Endothelial cell of umbilical vein (primary cell): ENCODE measurements at regions not wholly inside any gene's neighbourhood (a gene's known extent, or its start where the extent isn't known, plus 50 kb on each side); places are given as distances from the start of the nearest gene placed in this dataset.

Experiments
- BruUV-seq: library from RNA; stranded (reverse); fragments of 400-500 nt; replicated peaks from 2 replicates; lab custom pipeline; 2021; lab: Mats Ljungman, UMichigan
- CTCF ChIA-PET: fragments of 300-600, 350-600 bp; sonication (Branson Sonifier 250); formaldehyde crosslinking; loops from one replicate; lab custom pipeline; 2021; ENCODE audit warnings: antibody characterized with exemption, inconsistent platforms; lab: Charles Lee
- POLR2A ChIA-PET: fragments of 300-600, 350-600 bp; sonication (Branson Sonifier 250); formaldehyde crosslinking; loops from one replicate; lab custom pipeline; 2021; ENCODE audit warnings: antibody characterized with exemption, inconsistent platforms; lab: Charles Lee
- DNase-seq: peaks from one replicate; pipeline ENCODE4 v3.0.0-alpha.2; 2011; ENCODE audit warnings: low read depth, low spot score
- FAIRE-seq: peaks from 2 replicates; lab custom pipeline; 2011; peaks lifted over from hg19 to GRCh38; lab: Jason Lieb, UNC
- H2AFZ ChIP-seq: 2 replicates; pipeline ENCODE4 v1.6.0; 2012; ENCODE audit warnings: low read depth, low read length, control low read depth, inconsistent platforms
- H3K27ac ChIP-seq: 2 replicates; pipeline ENCODE4 v1.5.1; 2011; ENCODE audit warnings: low read depth, mild to moderate bottlenecking, control low read depth, low read length, moderate library complexity; ENCODE audit not compliant: insufficient read depth
- H3K27me3 ChIP-seq, 2 experiments: 2 replicates each; pipeline versions ENCODE4 v1.6.0 to v1.6.1; 2011; ENCODE audit warnings: low read length in 2 of 2, mixed read lengths in 1 of 2; ENCODE audit not compliant: control insufficient read depth in 2 of 2, insufficient read depth in 2 of 2
- H3K36me3 ChIP-seq, 2 experiments: 2 replicates in 1 of 2; 3 replicates in 1 of 2; pipeline ENCODE4 v1.5.1; 2011; ENCODE audit warnings: low read length in 2 of 2, mild to moderate bottlenecking in 1 of 2, moderate library complexity in 1 of 2; ENCODE audit not compliant: control insufficient read depth in 2 of 2, insufficient read depth in 2 of 2; ENCODE audit errors: extremely low read depth in 1 of 2
- H3K4me1 ChIP-seq: 3 replicates; pipeline ENCODE4 v1.5.1; 2011; ENCODE audit warnings: mild to moderate bottlenecking, low read length; ENCODE audit not compliant: control insufficient read depth, insufficient read depth; ENCODE audit errors: extremely low read depth
- H3K4me2 ChIP-seq: 2 replicates; pipeline ENCODE4 v1.6.1; 2011; ENCODE audit warnings: low read length, control low read depth, mixed read lengths; ENCODE audit not compliant: insufficient read depth
- H3K4me3 ChIP-seq, 3 experiments: fragments of 200-600 bp in 1 of 3; sonication (generic), shearing (Covaris generic) in 1 of 3; replicated peaks in 1 of 3; 2 replicates each; pipeline ENCODE4 v1.5.1; 2011 to 2016; ENCODE audit warnings: control low read depth in 3 of 3, low read length in 3 of 3, mild to moderate bottlenecking in 2 of 3, inconsistent platforms in 1 of 3, low read depth in 1 of 3, moderate library complexity in 1 of 3; ENCODE audit not compliant: insufficient read depth in 1 of 3
- H3K79me2 ChIP-seq: 2 replicates; pipeline ENCODE4 v1.6.0; 2012; ENCODE audit warnings: low read length, inconsistent platforms; ENCODE audit not compliant: control insufficient read depth, insufficient read depth
- H3K9ac ChIP-seq: replicated peaks from 2 replicates; pipeline ENCODE3; 2011; ENCODE audit warnings: low read length, control low read depth; ENCODE audit not compliant: insufficient read depth; ENCODE audit errors: extremely low read depth
- H3K9me1 ChIP-seq: replicated peaks from 3 replicates; pipeline ENCODE4 v1.6.0; 2011; ENCODE audit warnings: mild to moderate bottlenecking, low read length; ENCODE audit not compliant: control insufficient read depth, insufficient read depth; ENCODE audit errors: extremely low read depth
- H3K9me3 ChIP-seq: replicated peaks from 2 replicates; pipeline ENCODE4 v1.5.1; 2012; ENCODE audit warnings: low read length, inconsistent platforms; ENCODE audit not compliant: control insufficient read depth, insufficient read depth
- H4K20me1 ChIP-seq: replicated peaks from 2 replicates; pipeline ENCODE3; 2011; ENCODE audit warnings: mild to moderate bottlenecking, low read length; ENCODE audit not compliant: control insufficient read depth, insufficient read depth; ENCODE audit errors: extremely low read depth
- CTCF ChIP-seq, 2 donors: IDR thresholded peaks; 1 replicate in 1 of 2; 2 replicates in 1 of 2; pipeline ENCODE4 v1.5.1; 2011; ENCODE audit warnings: low read length in 2 of 2, mild to moderate bottlenecking in 2 of 2, moderate library complexity in 2 of 2, control low read depth in 1 of 2, inconsistent platforms in 1 of 2, low read depth in 1 of 2; ENCODE audit not compliant: insufficient read depth in 1 of 2; ENCODE audit errors: extremely low read depth in 1 of 2
- FOS ChIP-seq: IDR thresholded peaks from 2 replicates; pipeline ENCODE4 v1.6.1; 2011; ENCODE audit warnings: mild to moderate bottlenecking, low read length, moderate library complexity, borderline replicate concordance; ENCODE audit not compliant: insufficient read depth
- GATA2 ChIP-seq: IDR thresholded peaks from 2 replicates; pipeline ENCODE4 v1.7.0; 2011; ENCODE audit warnings: low read depth, mild to moderate bottlenecking, moderate library complexity, mixed read lengths, low read length; ENCODE audit not compliant: insufficient read length, insufficient read depth
- JUN ChIP-seq: IDR thresholded peaks from 2 replicates; pipeline ENCODE4 v1.6.1; 2011; ENCODE audit warnings: borderline replicate concordance, low read depth; ENCODE audit not compliant: insufficient read length, insufficient read depth
- MAX ChIP-seq: IDR thresholded peaks from 2 replicates; pipeline ENCODE4 v1.6.1; 2011; ENCODE audit not compliant: insufficient read depth, insufficient read length
- MYC ChIP-seq: IDR thresholded peaks from one replicate; pipeline ENCODE4 v1.6.1; 2011; ENCODE audit warnings: mild to moderate bottlenecking, low read depth, low read length
- POLR2A ChIP-seq: IDR thresholded peaks from 2 replicates; pipeline ENCODE4 v1.6.1; 2012; ENCODE audit warnings: low read depth, mild to moderate bottlenecking, control low read depth, low read length
- POLR2AphosphoS5 ChIP-seq: IDR thresholded peaks from 2 replicates; pipeline ENCODE4 v1.6.1; 2012; ENCODE audit warnings: low read depth, mild to moderate bottlenecking, control low read depth, low read length, moderate library complexity; ENCODE audit not compliant: insufficient read depth
- dilution Hi-C: fragments of 300-500 bp; cut with MboI; formaldehyde crosslinking; loops from one replicate; pipeline ENCODE4 v1.15.0; 2019; ENCODE audit warnings: low sequenced_read_pairs; ENCODE audit not compliant: extremely low pct_ligation_motif_present
- intact Hi-C: fragments of 100-400 bp; cut with micrococcal nuclease; formaldehyde crosslinking; loops from one replicate; pipeline ENCODE4 v1.10.0; 2022

- Histone ChIP-seq H3K36me3 (no peaks in the 10 kb centered on the region), H3K9me1 (no peaks in the 10 kb centered on the region), H3K9me3 (no peaks in the 10 kb centered on the region), H3K4me1 (no peaks in the 10 kb centered on the region), H3K9ac (no peak overlapping the region), H3K27ac (no peak overlapping the region), H3K79me2 (no peaks in the 10 kb centered on the region), H2AFZ (no peak overlapping the region), H3K4me3 (no peak overlapping the region), H3K4me2 (no peak overlapping the region), H4K20me1 (no peaks in the 10 kb centered on the region), H3K27me3 (no peaks in the 10 kb centered on the region)
- no peak for DNase-seq
- BruUV-seq: no TSS peak
- TF ChIP-seq CTCF (IDR thresholded peaks at IDR 0.05; ENCODE audit: extremely low read depth in 1 of 2, insufficient read depth in 1 of 2, low read depth in 1 of 2, low read length in 2 of 2) (no peak), MAX (no peak), MYC (no peak), JUN (no peak), GATA2 (no peak), FOS (no peak), POLR2AphosphoS5 (no peak), POLR2A (no peak)
- dilution Hi-C loops: no loop called here
- CTCF ChIA-PET: no interaction called here
- no peak for FAIRE-seq
- POLR2A ChIA-PET: no interaction called here
- intact Hi-C loops: no loop called here
These were observed 205.4 kb upstream of the XYLT1 start for GRCh38 chr16:17676171-17676570.
